H1 (cell line): ENCODE measurements at regions not wholly inside any gene's neighbourhood (a gene's known extent, or its start where the extent isn't known, plus 50 kb on each side); places are given as distances from the start of the nearest gene placed in this dataset.

Source experiments
- CTCF ChIA-PET: fragments of 300-600 bp; sonication (Branson Sonifier 250); formaldehyde crosslinking; loops from one replicate; lab custom pipeline; 2021; ENCODE audit not compliant: partially characterized antibody; lab: Charles Lee
- POLR2A ChIA-PET: fragments of 300-600 bp; sonication (Branson Sonifier 250); formaldehyde crosslinking; loops from one replicate; lab custom pipeline; 2021; ENCODE audit warnings: inconsistent platforms; ENCODE audit not compliant: partially characterized antibody; lab: Charles Lee
- DNase-seq, 2 experiments: peaks; one replicate each; pipeline versions ENCODE4 v3.0.0 to v3.0.0-alpha.2; 2010 to 2022; ENCODE audit warnings: low spot score in 2 of 2, low read depth in 1 of 2, mixed read lengths in 1 of 2
- FAIRE-seq: peaks from 2 replicates; lab custom pipeline; 2011; peaks lifted over from hg19 to GRCh38; lab: Jason Lieb, UNC
- H2AFZ ChIP-seq: 2 replicates; pipeline ENCODE4 v1.8.1; 2012; ENCODE audit warnings: low read length, inconsistent platforms
- H2AK5ac ChIP-seq: 2 replicates; pipeline ENCODE4 v1.6.1; 2013; ENCODE audit warnings: low read depth, low read length
- H2BK120ac ChIP-seq: replicated peaks from 2 replicates; pipeline ENCODE3; 2013; ENCODE audit warnings: low read depth, low read length, inconsistent platforms
- H2BK12ac ChIP-seq: 2 replicates; pipeline ENCODE4 v1.6.1; 2013; ENCODE audit warnings: low read depth, low read length
- H2BK15ac ChIP-seq: 2 replicates; pipeline ENCODE4 v1.6.1; 2013; ENCODE audit warnings: low read length
- H2BK20ac ChIP-seq: 2 replicates; pipeline ENCODE4 v1.6.1; 2013; ENCODE audit warnings: low read length
- H2BK5ac ChIP-seq: 2 replicates; pipeline ENCODE4 v1.6.1; 2013; ENCODE audit warnings: low read depth, low read length
- H3K14ac ChIP-seq: 2 replicates; pipeline ENCODE4 v1.6.1; 2013; ENCODE audit warnings: inconsistent platforms; ENCODE audit not compliant: insufficient read length
- H3K18ac ChIP-seq: 2 replicates; pipeline ENCODE4 v1.6.1; 2013; ENCODE audit warnings: low read length; ENCODE audit errors: extremely low read depth
- H3K23ac ChIP-seq: 2 replicates; pipeline ENCODE4 v1.6.1; 2013; ENCODE audit warnings: inconsistent platforms; ENCODE audit not compliant: insufficient read length
- H3K23me2 ChIP-seq: 2 replicates; pipeline ENCODE4 v1.6.1; 2013; ENCODE audit warnings: low read depth, low read length
- H3K27ac ChIP-seq: 2 replicates; pipeline ENCODE4 v1.6.1; 2011; ENCODE audit warnings: low read depth, low read length, inconsistent platforms
- H3K27me3 ChIP-seq, 4 experiments: replicated peaks in 1 of 4; 1 replicate in 1 of 4; 2 replicates in 3 of 4; pipeline versions ENCODE4 v1.6.1 to v1.8.1; 2011 to 2013; ENCODE audit warnings: low read length in 3 of 4, mild to moderate bottlenecking in 3 of 4, inconsistent platforms in 2 of 4, mixed read lengths in 2 of 4, moderate library complexity in 1 of 4; ENCODE audit not compliant: control insufficient read depth in 3 of 4, insufficient read depth in 3 of 4; ENCODE audit errors: extremely low read depth in 1 of 4
- H3K36me3 ChIP-seq, 4 experiments: 2 replicates each; pipeline versions ENCODE4 v1.6.1 to v1.8.1; 2011 to 2013; ENCODE audit warnings: mild to moderate bottlenecking in 4 of 4, low read length in 3 of 4, moderate library complexity in 2 of 4, control low read depth in 1 of 4, inconsistent platforms in 1 of 4; ENCODE audit not compliant: insufficient read depth in 4 of 4, control insufficient read depth in 2 of 4
- H3K4ac ChIP-seq: replicated peaks from 2 replicates; pipeline ENCODE3; 2013; ENCODE audit warnings: low read length, low read depth, mixed read lengths, inconsistent platforms; ENCODE audit not compliant: insufficient read length
- H3K4me1 ChIP-seq, 4 experiments: replicated peaks in 1 of 4; 1 replicate in 1 of 4; 2 replicates in 3 of 4; pipeline versions ENCODE4 v1.6.1 to v1.8.1; 2011 to 2013; ENCODE audit warnings: low read length in 3 of 4, inconsistent platforms in 2 of 4, mixed read lengths in 1 of 4; ENCODE audit not compliant: insufficient read depth in 4 of 4, control insufficient read depth in 3 of 4
- H3K4me2 ChIP-seq, 2 experiments: 2 replicates each; pipeline versions ENCODE4 v1.6.1 to v1.8.1; 2011 to 2013; ENCODE audit warnings: low read depth in 2 of 2, low read length in 2 of 2, control low read depth in 1 of 2, inconsistent platforms in 1 of 2, mild to moderate bottlenecking in 1 of 2; ENCODE audit not compliant: insufficient read depth in 1 of 2
- H3K4me3 ChIP-seq, 4 experiments: fragments of 200-600, 300-600 bp in 1 of 4; sonication (generic), shearing (Covaris generic), sonication (Bioruptor Twin) in 1 of 4; 2 replicates each; pipeline versions ENCODE4 v1.5.1 to v1.8.1; 2011 to 2016; ENCODE audit warnings: low read length in 4 of 4, low read depth in 3 of 4, control low read depth in 2 of 4, inconsistent platforms in 2 of 4, mild to moderate bottlenecking in 2 of 4, mixed read lengths in 1 of 4, moderate library complexity in 1 of 4; ENCODE audit not compliant: insufficient read depth in 2 of 4; ENCODE audit errors: extremely low read depth in 1 of 4
- H3K56ac ChIP-seq: replicated peaks from 2 replicates; pipeline ENCODE3; 2013; ENCODE audit warnings: low read depth, mild to moderate bottlenecking, mixed read lengths, low read length, inconsistent platforms; ENCODE audit not compliant: insufficient read length
- H3K79me1 ChIP-seq: 2 replicates; pipeline ENCODE4 v1.6.1; 2013; ENCODE audit warnings: low read depth, low read length, control low read depth
- H3K79me2 ChIP-seq, 2 experiments: 2 replicates each; pipeline versions ENCODE4 v1.6.1 to v1.8.1; 2012 to 2013; ENCODE audit warnings: low read length in 2 of 2, mild to moderate bottlenecking in 2 of 2, inconsistent platforms in 1 of 2; ENCODE audit not compliant: insufficient read depth in 2 of 2, control insufficient read depth in 1 of 2
- H3K9ac ChIP-seq, 4 experiments: replicated peaks in 1 of 4; 1 replicate in 1 of 4; 2 replicates in 3 of 4; pipeline versions ENCODE4 v1.6.1 to v1.8.1; 2011 to 2013; ENCODE audit warnings: low read depth in 3 of 4, low read length in 3 of 4, control low read depth in 2 of 4, mild to moderate bottlenecking in 2 of 4, moderate library complexity in 2 of 4, inconsistent platforms in 1 of 4; ENCODE audit errors: extremely low read depth in 1 of 4
- H3K9me3 ChIP-seq, 2 experiments: 2 replicates each; pipeline versions ENCODE4 v1.6.1 to v1.8.1; 2012 to 2013; ENCODE audit warnings: mild to moderate bottlenecking in 2 of 2, moderate library complexity in 2 of 2, control low read depth in 1 of 2, inconsistent platforms in 1 of 2, low read depth in 1 of 2, low read length in 1 of 2, mixed read lengths in 1 of 2; ENCODE audit not compliant: insufficient read depth in 2 of 2
- H4K20me1 ChIP-seq, 2 experiments: replicated peaks in 1 of 2; 2 replicates each; pipeline versions ENCODE3 to v1.8.1; 2011 to 2013; ENCODE audit warnings: inconsistent platforms in 2 of 2, low read length in 2 of 2, mild to moderate bottlenecking in 1 of 2; ENCODE audit not compliant: insufficient read depth in 2 of 2, control insufficient read depth in 1 of 2
- H4K5ac ChIP-seq: 2 replicates; pipeline ENCODE4 v1.6.1; 2013; ENCODE audit warnings: low read length, low read depth, mixed read lengths, inconsistent platforms; ENCODE audit not compliant: insufficient read length
- H4K8ac ChIP-seq: 2 replicates; pipeline ENCODE4 v1.8.0; 2013; ENCODE audit warnings: mild to moderate bottlenecking, moderate library complexity, low read length, inconsistent platforms; ENCODE audit not compliant: insufficient read depth; ENCODE audit errors: extremely low read depth
- H4K91ac ChIP-seq: replicated peaks from 2 replicates; pipeline ENCODE3; 2013; ENCODE audit warnings: low read length, mixed read lengths, inconsistent platforms; ENCODE audit not compliant: insufficient read length
- CBX8 ChIP-seq: fragments of 300-800, 300-1000 bp; sonication (generic); IDR thresholded peaks from 2 replicates; pipeline ENCODE4 v1.7.1; 2016; ENCODE audit warnings: low read depth, low read length, borderline replicate concordance
- CHD2 ChIP-seq: IDR thresholded peaks from 2 replicates; pipeline ENCODE4 v1.6.1; 2012; ENCODE audit warnings: low read length, improper control_type of control experiment
- GTF2F1 ChIP-seq: IDR thresholded peaks from 2 replicates; pipeline ENCODE4 v1.6.1; 2012; ENCODE audit warnings: low read depth, low read length, improper control_type of control experiment, borderline replicate concordance
- KDM1A ChIP-seq: fragments of 200-600, 300-600 bp; sonication (generic); IDR thresholded peaks from 2 replicates; pipeline ENCODE4 v1.7.1; 2016; ENCODE audit warnings: mild to moderate bottlenecking, low read length, borderline replicate concordance
- MAFK ChIP-seq: IDR thresholded peaks from 2 replicates; pipeline ENCODE4 v1.6.1; 2012; ENCODE audit warnings: low read depth, mild to moderate bottlenecking, improper control_type of control experiment, low read length
- RAD21 ChIP-seq, 2 experiments: IDR thresholded peaks in 1 of 2; conservative IDR thresholded peaks in 1 of 2; 2 replicates each; pipeline ENCODE4 v1.6.1; 2011; ENCODE audit warnings: low read depth in 2 of 2, low read length in 2 of 2, improper control_type of control experiment in 1 of 2, inconsistent platforms in 1 of 2, mild to moderate bottlenecking in 1 of 2, moderate library complexity in 1 of 2
- WGBS, 2 experiments: shearing (Covaris generic) in 1 of 2; methylation state at CpG; one replicate each; pipeline versions ENCODE4 v1.1.6 to v1.1.7; 2013 to 2015; ENCODE audit warnings: low lambda C conversion rate in 2 of 2, mixed read lengths in 2 of 2, inconsistent platforms in 1 of 2, low coverage in 1 of 2, missing lambda C conversion rate in 1 of 2; ENCODE audit not compliant: insufficient replicate concordance in 2 of 2, insufficient coverage in 1 of 2, insufficient read length in 1 of 2; ENCODE audit errors: extremely low coverage in 1 of 2, missing lambda C conversion rate in 1 of 2; 5-methylcytosine and 5-hydroxymethylcytosine counted together
- TF ChIP-seq, protein P1 (sequence below): IDR thresholded peaks from 2 replicates; pipeline ENCODE4 v1.6.1; 2012; ENCODE audit warnings: inconsistent platforms

DNA sequence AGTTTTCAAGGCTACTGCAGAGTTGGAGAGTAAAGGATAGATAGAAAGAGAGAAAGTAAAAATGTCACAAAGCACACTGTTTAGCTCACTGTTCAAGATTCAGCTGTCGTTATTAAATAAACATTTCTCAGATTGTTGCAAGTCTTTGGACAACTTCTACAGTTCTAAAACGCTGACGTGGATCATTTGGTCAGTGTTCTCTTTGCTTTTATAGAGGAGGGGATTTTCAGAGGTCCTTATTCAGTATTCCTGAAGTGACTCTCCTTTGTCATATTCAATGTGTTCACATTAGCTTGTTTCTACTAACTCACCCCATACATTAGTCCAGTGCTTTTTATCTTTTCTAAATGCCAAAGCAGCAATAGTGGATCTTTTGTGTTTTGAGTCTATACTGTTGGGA, 154.7 kb upstream of the ARGLU1 start:
- no peak overlapping the region for H4K5ac ChIP-seq
- no peak for DNase-seq
- H2BK120ac ChIP-seq, result no peak overlapping the region
- H3K79me1 ChIP-seq, result no peaks in the 10 kb centered on the region
- H4K20me1 ChIP-seq, result no peaks in the 10 kb centered on the region
- no peak overlapping the region for H4K8ac ChIP-seq
- no peak overlapping the region for H2AFZ ChIP-seq
- no peak overlapping the region for H3K4me2 ChIP-seq
- CTCF ChIA-PET, result interaction anchor here (0.6 to 1.3 kb wide), 6 partner anchors 9 to 909 kb away, joined by 3 to 5 read pairs (median 3); no protein-coding TSS in a partner anchor
- TF ChIP-seq MAFK (no peak), CBX8 (no peak), RAD21 (IDR thresholded peaks at IDR 0.05 in 1 of 2, conservative IDR thresholded peaks at IDR 0.05 in 1 of 2; ENCODE audit: low read depth in 2 of 2, low read length in 2 of 2) (no peak), GTF2F1 (no peak), KDM1A (no peak), CHD2 (no peak)
- TF ChIP-seq, protein P1, sequence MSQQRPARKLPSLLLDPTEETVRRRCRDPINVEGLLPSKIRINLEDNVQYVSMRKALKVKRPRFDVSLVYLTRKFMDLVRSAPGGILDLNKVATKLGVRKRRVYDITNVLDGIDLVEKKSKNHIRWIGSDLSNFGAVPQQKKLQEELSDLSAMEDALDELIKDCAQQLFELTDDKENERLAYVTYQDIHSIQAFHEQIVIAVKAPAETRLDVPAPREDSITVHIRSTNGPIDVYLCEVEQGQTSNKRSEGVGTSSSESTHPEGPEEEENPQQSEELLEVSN, result no peak
- TF ChIP-seq, all 59 proteins: peak for 0
- Histone ChIP-seq H3K18ac (no peak overlapping the region), H3K4me3 (no peak overlapping the region), H2BK20ac (no peak overlapping the region), H3K9ac (no peak overlapping the region; a peak in 1 of 7 replicates), H3K36me3 (no peaks in the 10 kb centered on the region), H4K91ac (no peak overlapping the region), H3K9me3 (no peaks in the 10 kb centered on the region), H2AK5ac (no peak overlapping the region), H2BK5ac (no peak overlapping the region), H3K79me2 (no peaks in the 10 kb centered on the region), H2BK12ac (no peak overlapping the region), H3K4me1 (peaks cover 0 to 3% (median 0%) of the 10 kb centered on the region in 4 experiments; a peak in 2 of 7 replicates), H2BK15ac (no peak overlapping the region), H3K27me3 (no peaks in the 10 kb centered on the region), H3K23me2 (no peaks in the 10 kb centered on the region), H3K27ac (no peak overlapping the region), H3K23ac (no peak overlapping the region), H3K56ac (no peak overlapping the region), H3K4ac (no peak overlapping the region), H3K14ac (no peak overlapping the region)
- WGBS, 2 experiments, result 90% methylated on average over 3 of the region's 3 CpGs; no CpG with 5 or more reads in 1 of the 2 experiments
- FAIRE-seq, result no peak
- POLR2A ChIA-PET, result no interaction called here
